Right lobe of liver (tissue), 4 donors: ENCODE measurements at regions not wholly inside any gene's neighbourhood (a gene's known extent, or its start where the extent isn't known, plus 50 kb on each side); places are given as distances from the start of the nearest gene placed in this dataset.

ENCODE experiments used
- CTCF ChIP-seq, 4 donors: fragments of 200-600 bp in 3 of 4; fragments of 450-650 bp in 1 of 4; IDR thresholded peaks; one replicate each; pipeline versions ENCODE4 v1.5.1 to v1.8.0; 2016 to 2022; ENCODE audit warnings: antibody characterized with exemption in 4 of 4, mild to moderate bottlenecking in 2 of 4
- POLR2A ChIP-seq: fragments of 450-650 bp; IDR thresholded peaks from one replicate; pipeline ENCODE4 v1.6.1; 2017; ENCODE audit warnings: antibody characterized with exemption, mild to moderate bottlenecking
- donor health status: DM: no; HTN: no; CAD: no.
- donor health status: DM: no; HTN: no; CAD: no.
- donor health status: DM: no; HTN: yes; CAD: no.

GRCh38 chr10:10605551-10606081, 412.1 kb upstream of the CELF2 start:
- no peak for TF ChIP-seq CTCF (IDR thresholded peaks at IDR 0.05)
- no peak for TF ChIP-seq POLR2A
